GM18868 (cell line): ENCODE measurements at regions not wholly inside any gene's neighbourhood (a gene's known extent, or its start where the extent isn't known, plus 50 kb on each side); places are given as distances from the start of the nearest gene placed in this dataset.
"Not testable (repeated sequence)": the region's sequence is repeated elsewhere in the genome, so short reads cannot be mapped to it uniquely, and the experiment has no call there.

Experiments used
- ATAC-seq: cut with Tn5 transposase; IDR thresholded peaks from one replicate; pipeline ENCODE4 v1.9.1; 2021; ENCODE audit warnings: mild to moderate bottlenecking, moderate library complexity; ENCODE audit not compliant: unreplicated experiment

GRCh38 chr13:90511903-90512302 lies 835.6 kb upstream of the MIR17HG start:
- ATAC-seq, result no peak

- ATAC-seq, result not testable (repeated sequence)
These were observed 832.8 kb upstream of the MIR17HG start for GRCh38 chr13:90514712-90515111.

GRCh38 chr13:90518417-90518816 lies 829.1 kb upstream of the MIR17HG start:
- ATAC-seq, result no peak

GRCh38 chr13:90519157-90519556 lies 828.3 kb upstream of the MIR17HG start:
- ATAC-seq, result no peak

- no peak for ATAC-seq
These were observed 820.8 kb upstream of the MIR17HG start for GRCh38 chr13:90526711-90527110.

- ATAC-seq, result no peak
These were observed 815.7 kb upstream of the MIR17HG start for GRCh38 chr13:90531744-90532143.

- ATAC-seq, result no peak
These were observed 814.5 kb upstream of the MIR17HG start for GRCh38 chr13:90532861-90533492.

- ATAC-seq, result no peak
These were observed 813.6 kb upstream of the MIR17HG start for GRCh38 chr13:90533866-90534265.

- ATAC-seq, result no peak
These were observed 812.7 kb upstream of the MIR17HG start for GRCh38 chr13:90534617-90535370.

- no peak for ATAC-seq
These were observed 812.1 kb upstream of the MIR17HG start for GRCh38 chr13:90535421-90535820.

GRCh38 chr13:90538063-90538462 lies 809.4 kb upstream of the MIR17HG start:
- no peak for ATAC-seq

GRCh38 chr13:90541346-90541745 lies 806.1 kb upstream of the MIR17HG start:
- no peak for ATAC-seq

GRCh38 chr13:90542959-90543505 lies 804.5 kb upstream of the MIR17HG start:
- ATAC-seq, result no peak

GRCh38 chr13:90545070-90545840 lies 802.2 kb upstream of the MIR17HG start:
- ATAC-seq, result no peak

- no peak for ATAC-seq
These were observed 800.2 kb upstream of the MIR17HG start for GRCh38 chr13:90547272-90547790.

- no peak for ATAC-seq
These were observed 796.2 kb upstream of the MIR17HG start for GRCh38 chr13:90551253-90551652.

- ATAC-seq, result no peak
These were observed 794.8 kb upstream of the MIR17HG start for GRCh38 chr13:90552702-90553101.

- ATAC-seq, result no peak
These were observed 794.3 kb upstream of the MIR17HG start for GRCh38 chr13:90553159-90553558.

GRCh38 chr13:90557626-90558025 lies 789.9 kb upstream of the MIR17HG start:
- no peak for ATAC-seq

GRCh38 chr13:90562443-90562842 lies 785.0 kb upstream of the MIR17HG start:
- ATAC-seq, result no peak

GRCh38 chr13:90564096-90564495 lies 783.4 kb upstream of the MIR17HG start:
- ATAC-seq, result no peak
